GOT3 (cell line): ENCODE measurements at regions not wholly inside any gene's neighbourhood (a gene's known extent, or its start where the extent isn't known, plus 50 kb on each side); places are given as distances from the start of the nearest gene placed in this dataset.

Source experiments
- DNase-seq: peaks from one replicate; lab custom pipeline; 2025; ENCODE audit warnings: mixed read lengths; lab: John Stamatoyannopoulos, UW

DNA sequence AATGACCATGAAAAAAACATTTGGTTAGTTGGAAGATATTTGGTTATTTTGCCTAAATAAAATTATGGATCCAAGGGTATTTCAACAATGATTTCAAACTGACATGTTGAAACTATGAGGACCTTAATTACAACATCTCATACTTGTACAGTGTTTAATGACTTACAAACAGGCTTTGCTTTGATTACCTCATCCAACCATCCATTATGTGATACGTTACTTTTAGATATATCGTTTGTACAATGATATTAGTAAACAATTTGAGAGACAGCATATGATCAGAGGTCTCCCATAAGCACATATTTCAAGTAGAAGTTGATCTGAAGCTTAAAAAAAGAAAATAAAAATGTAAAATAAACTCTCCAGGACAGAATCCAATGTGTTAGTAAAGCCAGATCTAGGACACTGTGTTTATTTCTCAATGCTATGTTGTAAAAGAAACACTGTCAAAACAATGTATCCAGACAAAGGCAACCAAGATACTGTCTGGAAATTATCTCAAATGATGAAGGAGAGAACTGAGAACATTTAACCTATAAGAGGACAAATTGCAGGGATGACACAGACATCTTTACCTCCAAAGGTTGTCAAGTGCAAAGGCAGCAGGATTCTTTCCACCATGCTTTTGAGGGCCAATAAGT, 116.0 kb upstream of the TARS1 start:
- DNase-seq: no peak

DNA sequence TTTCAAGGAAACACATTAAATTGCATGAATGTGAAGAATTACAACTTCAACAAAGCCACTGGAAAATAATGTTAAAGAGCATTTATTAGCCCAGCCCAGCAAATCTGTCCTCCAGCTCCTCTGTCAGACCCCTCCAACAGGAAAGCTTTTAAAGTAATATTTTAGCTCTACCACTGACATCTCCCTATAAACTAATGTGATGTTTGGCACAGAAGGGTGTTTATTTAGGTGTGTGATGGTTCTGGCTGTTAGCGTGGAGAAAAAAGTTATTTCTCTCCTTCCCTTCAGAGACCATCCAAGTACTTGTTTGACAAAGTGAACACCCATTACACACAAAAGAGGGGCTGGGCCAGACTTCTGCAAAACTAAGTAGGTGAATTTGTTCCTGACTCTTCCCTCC, 111.9 kb upstream of the TARS1 start:
- DNase-seq: no peak

DNA sequence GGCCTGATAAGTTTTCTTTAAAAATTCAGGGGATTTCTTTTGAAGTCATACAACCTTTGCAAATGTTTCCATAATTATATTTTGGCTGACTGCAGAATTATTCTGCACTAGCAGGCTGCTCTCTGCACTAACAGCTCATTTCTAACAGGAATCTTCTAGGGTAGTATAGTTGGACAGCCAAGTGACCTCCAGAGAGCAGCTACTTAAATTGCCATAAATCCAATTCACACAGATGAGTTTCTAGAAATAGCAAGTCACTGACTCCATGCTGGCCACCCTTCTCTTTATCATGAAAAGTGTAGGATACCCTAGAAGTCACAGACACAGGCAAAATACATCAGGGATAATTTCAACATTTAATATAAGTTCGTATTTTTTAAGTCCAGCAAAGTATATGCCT, 110.9 kb upstream of the TARS1 start:
- no peak for DNase-seq

DNA sequence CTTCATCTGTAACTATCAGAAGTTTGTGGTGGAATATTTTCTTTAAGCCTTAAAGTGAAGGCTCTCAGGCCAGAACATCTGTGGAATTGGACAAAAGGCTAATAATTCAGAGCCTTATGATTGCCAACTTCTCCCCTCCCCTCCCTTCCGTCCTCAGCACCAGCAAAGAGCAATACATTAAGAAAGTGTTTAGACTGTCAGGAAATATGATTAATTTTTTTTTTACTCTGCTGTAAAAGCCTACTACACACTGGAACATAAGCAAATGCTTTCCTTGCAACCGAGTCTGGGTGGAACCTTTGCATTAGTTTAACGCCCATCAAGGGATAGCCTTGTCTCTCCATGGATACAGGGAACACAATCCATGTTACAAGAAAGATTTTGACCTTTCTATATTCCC, 110.3 kb upstream of the TARS1 start:
- DNase-seq: no peak

DNA sequence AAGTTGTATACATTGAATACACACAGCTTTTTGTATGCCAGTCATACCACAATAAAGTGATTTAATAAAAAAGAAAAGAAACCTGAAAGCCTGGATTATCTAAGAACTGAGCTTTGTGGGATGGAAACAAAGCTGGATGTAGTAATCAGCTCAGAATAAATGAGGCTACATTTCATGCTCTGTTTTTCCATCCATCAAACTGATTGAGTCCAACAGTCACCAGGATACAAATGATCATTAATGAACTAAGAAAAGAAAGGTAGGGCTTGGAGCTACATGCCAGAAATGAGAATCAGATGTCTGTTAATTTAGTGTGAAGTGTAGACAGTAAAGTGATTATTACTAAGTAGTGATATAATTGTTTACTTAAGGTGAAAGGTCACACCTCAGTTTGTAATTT, 109.8 kb upstream of the TARS1 start:
- no peak for DNase-seq

DNA sequence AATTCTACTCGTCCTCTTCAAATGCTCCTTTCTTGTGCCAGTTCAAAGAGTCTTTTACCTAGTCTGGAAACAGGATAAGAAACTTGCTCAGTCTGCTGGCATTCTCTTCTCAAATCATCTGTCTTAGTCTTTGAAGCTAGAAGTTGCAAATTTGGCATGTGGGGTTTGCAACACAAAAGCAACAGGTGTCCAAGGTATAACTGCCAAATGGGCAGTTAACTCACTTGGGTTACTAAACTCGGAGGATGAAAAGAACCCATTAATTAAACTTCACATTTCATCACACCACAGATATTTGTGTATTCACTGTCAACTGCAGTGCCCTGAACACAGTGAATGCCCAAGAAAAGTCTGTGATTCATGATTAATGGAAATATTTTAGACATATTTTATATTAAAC, 108.0 kb upstream of the TARS1 start:
- DNase-seq: no peak

DNA sequence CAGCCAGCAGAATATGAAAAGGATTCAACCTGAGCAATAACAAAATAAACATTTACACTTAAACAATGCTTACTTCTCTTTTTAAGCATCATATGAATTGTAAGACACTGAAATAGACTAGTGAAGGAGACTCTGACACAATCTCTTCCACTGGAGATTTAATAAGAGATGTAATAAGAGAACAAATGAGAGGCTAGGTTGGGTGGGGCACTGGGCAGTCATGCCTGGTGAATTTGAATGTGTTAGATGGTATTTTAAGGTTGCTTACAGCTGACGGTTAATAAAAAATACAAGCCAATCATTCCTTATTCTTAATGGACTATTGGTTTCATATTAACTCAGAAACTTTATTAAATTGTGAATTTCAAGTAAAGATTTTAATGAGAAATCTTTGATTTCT, 105.9 kb upstream of the TARS1 start:
- DNase-seq: no peak

DNA sequence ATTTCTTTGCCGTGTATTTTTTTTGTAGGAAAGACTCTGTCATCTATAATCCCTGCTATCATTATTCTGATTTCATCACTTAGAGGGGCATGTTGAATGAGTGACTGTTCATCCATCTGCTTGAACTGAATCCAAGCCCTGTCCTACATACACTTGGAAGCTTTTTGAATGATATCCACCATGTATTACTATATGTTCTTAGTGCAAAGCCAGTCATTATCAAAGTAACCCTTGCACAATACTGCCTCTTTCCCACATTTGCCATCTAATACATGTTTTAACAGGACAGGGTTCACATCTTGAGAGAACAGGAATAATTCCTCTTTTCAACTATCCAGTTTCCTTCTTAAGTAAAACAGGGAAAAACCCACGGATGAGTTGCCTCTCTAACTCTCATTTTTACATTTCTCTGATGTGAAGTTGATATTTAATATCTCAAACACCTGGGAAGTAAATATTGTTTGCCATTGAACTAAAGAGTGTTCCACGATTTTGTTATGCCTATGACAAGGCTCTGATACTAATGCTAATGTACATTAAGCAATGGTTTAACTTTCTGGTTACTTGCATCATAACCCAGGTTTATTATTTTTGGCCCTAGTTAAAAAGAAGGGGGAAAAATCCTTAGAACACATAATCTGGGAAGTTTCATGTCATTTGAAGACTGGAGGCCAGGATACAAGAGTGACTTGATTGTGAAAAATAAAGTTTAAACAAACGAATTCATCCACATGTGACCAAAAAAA, 103.7 kb upstream of the TARS1 start:
- no peak for DNase-seq

DNA sequence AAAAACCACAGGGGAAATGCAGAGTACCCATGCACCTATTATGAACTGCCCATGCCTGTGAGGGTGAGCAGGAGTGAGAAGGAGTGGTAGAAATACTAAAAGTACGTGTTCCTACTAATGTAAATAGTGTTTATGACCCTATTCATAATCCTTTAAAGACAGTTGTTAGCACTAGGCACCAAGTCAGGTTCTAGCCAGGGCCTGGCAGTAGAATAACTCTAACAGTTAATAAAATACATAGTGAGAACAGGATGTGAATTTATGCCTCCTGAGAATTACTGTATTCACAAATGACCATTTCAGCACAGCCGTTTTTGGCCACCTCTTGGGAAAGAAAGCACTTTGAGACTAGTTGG, 103.2 kb upstream of the TARS1 start:
- DNase-seq: no peak

DNA sequence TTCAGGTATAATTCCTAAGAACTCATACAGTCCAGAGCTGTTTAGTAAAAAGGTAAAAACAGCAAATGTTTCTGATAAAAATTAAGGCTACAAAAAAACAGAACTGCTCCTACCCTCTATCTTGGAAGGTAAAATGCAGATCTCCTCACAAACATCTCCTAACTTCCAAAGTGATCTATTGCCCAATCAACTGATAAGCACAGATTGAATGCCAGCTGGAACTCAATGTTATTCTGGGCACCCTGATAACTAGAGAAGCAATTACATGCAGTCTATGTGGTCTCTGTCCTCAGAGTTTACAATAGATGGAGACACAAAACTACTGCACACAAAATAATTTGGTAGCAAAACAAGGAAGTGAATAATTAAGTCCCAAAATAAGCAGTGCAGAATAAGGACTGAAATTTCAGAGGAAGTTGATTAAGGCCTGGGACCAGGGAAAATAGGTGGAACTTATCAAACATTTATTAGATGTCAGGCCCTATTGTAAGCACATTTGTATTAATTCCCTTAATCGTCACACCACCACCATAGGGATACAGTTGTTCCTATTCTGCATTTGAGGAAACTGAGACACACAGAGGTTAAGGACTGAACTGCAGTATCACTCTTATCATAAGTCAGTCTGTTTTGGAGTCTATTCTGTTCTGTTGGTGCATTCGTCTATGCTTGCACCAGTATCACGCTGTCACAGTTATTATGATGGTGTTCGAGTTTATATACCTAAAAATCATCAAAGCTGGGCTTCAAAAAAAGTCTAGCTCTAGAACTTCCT, 102.2 kb upstream of the TARS1 start:
- no peak for DNase-seq

DNA sequence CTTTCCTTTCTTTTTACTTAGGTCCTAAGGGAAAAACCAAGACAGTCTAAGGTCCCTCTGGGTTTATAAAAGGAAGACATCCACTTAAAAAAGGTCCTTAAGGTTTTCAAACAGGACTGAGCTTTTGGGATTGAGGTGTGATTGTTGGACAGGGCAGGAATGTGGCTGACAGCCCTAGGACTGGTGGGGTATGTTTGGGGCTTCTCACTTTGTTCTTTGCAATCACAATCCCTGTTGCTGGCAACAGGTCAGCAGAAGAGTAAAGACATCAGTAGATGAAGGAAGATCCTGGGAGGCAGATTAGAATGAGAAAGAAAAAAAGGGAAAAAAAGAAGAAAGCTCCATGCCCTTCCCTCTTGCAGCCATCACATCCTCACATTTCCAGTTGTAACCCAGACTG, 101.4 kb upstream of the TARS1 start:
- DNase-seq: no peak

DNA sequence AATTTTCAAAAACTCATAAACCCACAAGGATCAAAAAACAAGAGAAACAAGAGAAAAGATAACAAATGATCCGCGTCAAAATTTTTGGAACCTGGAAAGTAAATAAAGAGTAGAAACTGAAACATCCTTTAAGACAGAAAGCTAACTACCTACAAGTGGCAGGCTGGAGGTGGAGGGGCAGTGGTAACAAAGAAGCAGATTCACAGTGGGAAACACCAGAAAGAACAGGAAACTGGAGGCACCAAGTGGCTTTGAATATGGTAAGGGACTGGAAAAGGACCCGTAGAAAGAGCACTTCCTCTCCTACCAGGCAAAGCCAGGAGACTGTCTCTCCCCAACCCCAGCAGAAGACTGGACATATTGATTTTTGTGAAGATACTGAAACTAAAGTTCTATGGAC, 100.6 kb upstream of the TARS1 start:
- DNase-seq: no peak

DNA sequence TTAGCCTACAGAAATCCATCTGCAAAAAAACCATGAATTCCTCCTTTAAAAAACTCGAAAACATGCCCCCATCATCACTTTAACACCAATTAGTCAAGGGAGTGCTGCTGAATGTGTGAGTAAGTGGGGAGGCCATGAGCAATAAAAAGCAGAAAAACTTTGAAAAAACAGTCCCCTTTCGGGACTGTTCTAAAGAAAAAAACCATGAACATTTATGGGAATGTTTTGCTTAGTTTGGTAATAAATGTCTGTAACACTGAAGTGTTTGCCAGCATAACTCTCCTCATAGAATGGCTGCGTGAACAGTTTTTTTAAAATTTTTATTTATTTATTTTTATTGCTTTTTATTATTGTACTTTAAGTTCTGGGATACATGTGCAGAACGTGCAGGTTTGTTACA, 99.4 kb upstream of the TARS1 start:
- no peak for DNase-seq

DNA sequence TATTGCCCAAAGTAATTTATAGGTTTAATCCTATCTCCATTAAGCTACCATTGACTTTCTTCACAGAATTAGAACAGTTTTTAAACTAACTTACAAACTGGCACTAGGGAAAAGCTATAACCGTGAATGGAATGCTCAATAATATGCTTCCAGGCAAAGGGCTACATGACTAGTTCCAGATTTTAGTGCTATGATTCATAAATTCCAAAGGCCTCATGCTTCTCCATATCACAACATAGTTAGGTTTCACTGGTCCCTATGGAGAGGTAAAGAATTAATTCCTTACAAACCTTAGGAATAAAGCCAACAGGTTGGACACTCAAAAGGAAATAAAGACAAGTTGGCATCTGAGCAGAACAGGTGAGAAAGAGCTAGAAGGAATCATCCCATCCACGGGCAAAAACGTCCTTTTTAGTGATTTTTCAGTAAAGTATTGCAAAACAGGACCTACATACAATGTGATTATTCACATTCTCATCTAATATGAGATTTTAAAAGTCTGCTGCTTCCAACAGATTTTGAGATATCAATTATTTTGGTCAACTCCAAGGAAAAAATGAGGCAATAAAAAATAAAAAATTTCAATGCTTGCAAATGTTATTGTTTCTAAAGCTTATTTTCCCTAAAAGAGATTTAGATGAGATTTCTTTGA, 97.0 kb upstream of the TARS1 start:
- DNase-seq: no peak

DNA sequence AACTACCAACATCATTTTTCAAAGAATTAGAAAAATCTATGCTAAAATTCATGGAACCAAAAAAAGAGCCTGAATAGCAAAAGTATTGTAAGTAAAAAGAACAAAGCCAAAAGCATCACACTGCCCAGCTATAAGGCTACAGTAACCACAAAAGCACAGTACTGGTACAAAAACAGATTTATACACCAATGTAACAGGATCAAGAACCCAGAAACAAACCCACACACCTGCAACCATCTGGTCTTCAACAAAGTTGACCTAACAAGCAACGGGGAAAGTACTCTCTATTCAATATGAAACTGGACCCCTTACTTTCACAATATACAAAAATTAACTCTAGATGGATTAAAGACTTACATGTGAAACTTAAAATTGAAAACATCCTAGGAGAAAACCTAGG, 94.2 kb upstream of the TARS1 start:
- no peak for DNase-seq

DNA sequence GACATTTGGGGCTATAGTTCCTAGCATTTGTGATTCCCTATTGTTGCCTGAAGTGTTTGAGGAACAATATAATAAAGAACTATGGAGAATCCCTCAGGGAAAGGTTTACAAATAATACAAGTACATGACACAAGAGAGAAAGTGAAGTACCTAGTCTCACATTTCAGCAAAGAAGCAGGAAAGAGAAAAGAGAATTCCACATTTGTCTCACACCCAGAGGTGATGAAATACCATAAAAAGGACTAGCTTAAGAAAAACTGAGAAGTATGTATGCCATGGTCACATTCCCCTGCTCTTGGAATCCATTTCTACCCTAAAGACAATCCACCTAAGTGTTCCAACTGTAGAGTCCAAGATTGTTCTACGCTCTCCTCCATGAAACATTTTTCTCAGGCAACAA, 79.0 kb upstream of the TARS1 start:
- DNase-seq: no peak

DNA sequence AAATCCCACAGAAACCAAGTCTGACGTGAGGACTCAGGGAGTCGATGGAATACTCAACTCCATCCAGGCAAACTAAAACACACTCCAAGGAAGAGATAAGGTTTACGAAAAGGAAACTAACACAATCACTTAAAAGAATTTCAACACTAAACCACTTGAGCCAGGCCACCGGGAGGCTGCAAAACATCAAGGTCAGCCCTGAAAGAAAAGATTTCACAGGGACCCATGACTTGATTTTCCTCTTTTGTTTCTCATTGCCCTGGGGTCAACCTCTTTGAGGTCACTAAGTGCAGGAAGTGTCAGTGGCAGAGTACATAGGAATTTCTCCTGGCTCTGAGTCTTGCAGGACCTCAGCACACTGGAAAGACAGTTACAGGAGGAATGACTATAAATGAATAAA, 77.8 kb upstream of the TARS1 start:
- no peak for DNase-seq

DNA sequence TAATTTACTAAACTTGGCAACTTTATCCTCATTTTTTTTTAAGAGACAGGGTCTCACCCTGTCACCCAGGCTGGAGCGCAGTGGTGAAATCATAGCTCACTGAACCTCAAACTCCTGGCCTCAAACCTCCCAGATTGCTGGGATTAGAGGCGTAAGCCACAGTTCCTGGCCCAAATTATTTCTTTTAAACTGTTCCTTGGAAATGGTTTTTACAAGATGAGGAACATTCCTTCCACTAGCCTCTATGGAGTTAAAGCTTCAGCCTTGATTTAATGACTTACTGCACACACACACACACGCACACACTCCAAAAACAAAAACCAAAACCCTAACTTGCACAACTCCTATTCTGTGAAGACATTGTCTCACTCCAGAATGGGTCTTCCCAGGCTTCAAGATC, 77.2 kb upstream of the TARS1 start:
- DNase-seq: no peak

DNA sequence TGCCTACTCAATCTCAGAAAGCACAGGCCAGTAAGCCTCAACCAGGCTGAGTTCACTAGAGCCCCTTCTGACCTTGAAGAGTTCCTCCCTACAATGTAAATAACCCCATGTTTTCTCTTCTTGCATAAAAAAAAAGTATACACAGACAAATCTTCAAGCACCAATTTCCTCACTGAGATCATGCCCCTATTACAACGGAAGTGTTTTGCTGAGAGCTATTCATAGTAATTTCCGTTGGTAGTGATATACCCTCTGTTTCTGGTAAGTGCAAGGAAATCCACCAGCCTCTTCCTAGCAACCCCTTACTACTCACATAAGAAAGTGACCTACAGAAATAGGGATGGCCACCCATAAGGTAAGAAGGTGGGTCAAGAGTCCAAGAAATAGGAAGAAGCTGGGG, 76.4 kb upstream of the TARS1 start:
- no peak for DNase-seq

DNA sequence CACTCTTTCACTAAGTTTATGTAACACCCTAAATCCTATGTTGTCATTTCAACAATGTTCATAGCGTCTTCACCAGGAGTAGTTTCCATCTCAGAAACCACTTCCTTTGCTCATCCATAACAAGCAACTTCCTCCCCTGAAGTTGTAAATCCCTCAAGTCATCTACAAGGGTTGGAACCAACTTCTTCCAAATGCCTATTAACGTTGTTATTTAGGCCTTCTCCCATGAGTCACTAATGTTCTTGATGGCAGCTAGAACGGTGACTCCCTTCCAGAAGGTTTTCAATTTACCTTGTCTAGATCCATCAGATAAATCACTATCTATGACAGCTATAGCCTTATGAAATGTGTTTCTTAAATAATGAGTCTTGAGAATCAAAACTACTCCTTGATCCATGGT, 73.3 kb upstream of the TARS1 start:
- DNase-seq: no peak

DNA sequence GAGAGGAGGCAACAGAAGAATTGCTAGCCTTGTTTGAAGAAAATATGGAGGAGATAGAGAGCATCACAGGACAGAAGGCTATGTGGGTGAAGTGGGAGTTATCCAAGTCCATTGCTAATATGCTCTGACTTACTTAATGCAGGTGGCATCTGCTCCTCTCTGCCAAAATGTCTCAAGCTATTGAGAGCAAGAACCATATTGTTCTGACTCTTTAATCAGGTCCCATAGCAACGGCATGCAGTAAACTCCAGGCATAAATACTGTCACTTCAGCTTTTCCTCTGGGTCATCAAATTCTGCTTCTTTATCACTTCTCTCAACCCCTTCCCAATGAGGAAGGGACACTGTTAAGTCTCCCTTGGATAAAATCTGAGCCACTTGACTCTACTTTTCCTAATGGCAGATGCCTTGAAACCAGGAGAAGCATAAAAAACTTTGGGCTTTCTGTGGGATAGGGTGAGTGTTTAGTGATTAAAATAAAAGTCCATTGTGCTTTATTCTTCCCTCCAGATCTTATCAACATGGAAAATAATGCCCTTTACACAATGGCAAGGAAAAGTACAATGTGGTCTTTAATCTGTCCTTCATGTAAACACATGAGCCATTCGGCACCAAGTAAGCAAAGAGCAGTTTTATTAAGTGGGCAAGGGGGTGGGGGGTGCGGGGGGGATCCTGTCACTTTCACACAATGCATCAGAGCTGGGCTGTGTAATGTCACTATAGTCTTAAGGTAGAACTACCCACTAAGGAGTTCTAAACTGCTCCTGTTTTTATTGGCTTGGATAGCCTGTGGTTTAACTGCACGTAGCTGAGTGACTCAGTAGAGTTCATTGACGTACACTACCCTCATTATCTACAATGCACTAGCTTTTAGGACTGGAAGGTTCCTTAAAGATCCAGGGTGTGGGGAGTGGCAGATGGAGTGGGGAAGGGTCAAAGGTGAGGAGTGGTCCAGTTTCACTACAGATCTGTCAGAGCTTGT, 71.0 kb upstream of the TARS1 start:
- DNase-seq: no peak

DNA sequence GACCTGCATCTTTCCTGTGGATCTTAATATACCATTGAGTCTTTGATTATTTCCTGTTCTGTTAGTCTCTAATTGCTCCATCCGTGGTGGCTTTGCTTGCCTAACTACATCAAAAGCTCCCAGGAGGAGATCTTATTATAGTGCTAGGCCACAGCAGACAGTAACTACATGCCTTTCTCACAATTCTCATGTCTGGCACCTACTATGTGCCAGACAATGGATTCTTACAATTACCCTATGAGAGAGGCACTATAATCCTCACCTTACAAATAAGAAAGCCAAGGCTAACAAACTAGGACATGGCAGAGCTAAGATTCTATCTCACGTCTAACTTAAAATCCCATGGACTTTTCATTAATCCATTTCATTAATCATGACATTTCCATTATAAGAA, 70.3 kb upstream of the TARS1 start:
- DNase-seq: no peak
